ENCODE measurements at regions not wholly inside any gene's neighbourhood (a gene's known extent, or its start where the extent isn't known, plus 50 kb on each side); places are given as distances from the start of the nearest gene placed in this dataset.
"Not testable (repeated sequence)": the region's sequence is repeated elsewhere in the genome, so short reads cannot be mapped to it uniquely, and the experiment has no call there.

DNA sequence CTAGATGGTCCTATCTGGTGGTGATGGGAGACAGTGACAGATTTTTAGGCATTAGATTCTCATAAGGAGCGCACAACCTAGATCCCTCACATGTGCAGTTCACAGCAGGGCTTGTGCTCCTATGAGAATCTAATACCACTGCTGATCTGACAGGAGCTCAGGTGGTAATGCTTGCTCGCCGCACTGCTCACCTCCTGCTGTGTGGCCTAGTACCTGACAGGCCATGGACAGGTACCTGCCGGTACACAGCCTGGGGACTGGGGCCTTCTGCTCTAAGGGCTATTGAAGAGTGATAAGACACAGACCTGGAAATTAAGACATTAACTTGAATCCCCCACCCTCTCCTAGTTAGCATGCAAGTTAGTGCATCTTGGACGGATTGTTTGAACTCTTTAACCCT lies 64.4 kb downstream of the KLRB1 start:
- H3K4me1 ChIP-seq (ENCODE audit: control insufficient read depth, insufficient read depth, low read length); H3K9ac ChIP-seq (ENCODE audit: low read length); H3K36me3 ChIP-seq (ENCODE audit: control insufficient read depth, insufficient read depth, low read length, severe bottlenecking); H3K27me3 ChIP-seq (replicated peaks; ENCODE audit: control insufficient read depth, insufficient read depth, low read length); H3K4me3 ChIP-seq (ENCODE audit: low read length); H3K9me3 ChIP-seq (ENCODE audit: control insufficient read depth, low read length); DNase-seq (ENCODE audit: low read depth): not testable (repeated sequence)

GRCh38 chr12:9542827-9543226 lies 64.9 kb downstream of the KLRB1 start:
- not testable (repeated sequence) for H3K4me1 ChIP-seq (ENCODE audit: control insufficient read depth, insufficient read depth, low read length); H3K4me3 ChIP-seq (ENCODE audit: low read length); H3K36me3 ChIP-seq (ENCODE audit: control insufficient read depth, insufficient read depth, low read length, severe bottlenecking)

GRCh38 chr12:9515925-9516324 lies 91.8 kb downstream of the KLRB1 start:
- DNase-seq (ENCODE audit: low read depth); H3K9ac ChIP-seq (ENCODE audit: low read length); H3K27me3 ChIP-seq (replicated peaks; ENCODE audit: control insufficient read depth, insufficient read depth, low read length); H3K4me3 ChIP-seq (ENCODE audit: low read length); H3K9me3 ChIP-seq (ENCODE audit: control insufficient read depth, low read length); H3K36me3 ChIP-seq (ENCODE audit: control insufficient read depth, insufficient read depth, low read length, severe bottlenecking); H3K4me1 ChIP-seq (ENCODE audit: control insufficient read depth, insufficient read depth, low read length): not testable (repeated sequence)

More at GRCh38 chr12:9542827-9543226, 64.9 kb downstream of the KLRB1 start:
- not testable (repeated sequence) for H3K9ac ChIP-seq (ENCODE audit: low read length); DNase-seq (ENCODE audit: low read depth); H3K9me3 ChIP-seq (ENCODE audit: control insufficient read depth, low read length); H3K27me3 ChIP-seq (replicated peaks; ENCODE audit: control insufficient read depth, insufficient read depth, low read length)

GRCh38 chr12:9512695-9513094 lies 95.0 kb downstream of the KLRB1 start:
- not testable (repeated sequence) for H3K9me3 ChIP-seq (ENCODE audit: control insufficient read depth, low read length); H3K4me3 ChIP-seq (ENCODE audit: low read length); H3K9ac ChIP-seq (ENCODE audit: low read length)

GRCh38 chr12:9510392-9511011 lies 97.2 kb downstream of the KLRB1 start:
- H3K9me3 ChIP-seq (ENCODE audit: control insufficient read depth, low read length); H3K4me1 ChIP-seq (ENCODE audit: control insufficient read depth, insufficient read depth, low read length); H3K9ac ChIP-seq (ENCODE audit: low read length); H3K4me3 ChIP-seq (ENCODE audit: low read length); H3K27me3 ChIP-seq (replicated peaks; ENCODE audit: control insufficient read depth, insufficient read depth, low read length); DNase-seq (ENCODE audit: low read depth); H3K36me3 ChIP-seq (ENCODE audit: control insufficient read depth, insufficient read depth, low read length, severe bottlenecking): not testable (repeated sequence)

More at GRCh38 chr12:9512695-9513094, 95.0 kb downstream of the KLRB1 start:
- not testable (repeated sequence) for H3K27me3 ChIP-seq (replicated peaks; ENCODE audit: control insufficient read depth, insufficient read depth, low read length); H3K4me1 ChIP-seq (ENCODE audit: control insufficient read depth, insufficient read depth, low read length); H3K36me3 ChIP-seq (ENCODE audit: control insufficient read depth, insufficient read depth, low read length, severe bottlenecking); DNase-seq (ENCODE audit: low read depth)

GRCh38 chr12:9509464-9510161 lies 98.1 kb downstream of the KLRB1 start:
- peaks cover 6% of the 10 kb centered on the region for H3K4me1 ChIP-seq (ENCODE audit: control insufficient read depth, insufficient read depth, low read length)
- DNase-seq (ENCODE audit: low read depth), result no peak

GRCh38 chr12:9506746-9507145 lies 101.0 kb downstream of the KLRB1 start:
- no peak for DNase-seq (ENCODE audit: low read depth)
- H3K4me3 ChIP-seq (ENCODE audit: low read length), result no peak overlapping the region
- peaks cover 6% of the 10 kb centered on the region for H3K4me1 ChIP-seq (ENCODE audit: control insufficient read depth, insufficient read depth, low read length)
- H3K36me3 ChIP-seq (ENCODE audit: control insufficient read depth, insufficient read depth, low read length, severe bottlenecking), result no peaks in the 10 kb centered on the region
- H3K27me3 ChIP-seq (replicated peaks; ENCODE audit: control insufficient read depth, insufficient read depth, low read length), result no peaks in the 10 kb centered on the region
- no peak overlapping the region for H3K9ac ChIP-seq (ENCODE audit: low read length)
- no peaks in the 10 kb centered on the region for H3K9me3 ChIP-seq (ENCODE audit: control insufficient read depth, low read length)

More at GRCh38 chr12:9509464-9510161, 98.1 kb downstream of the KLRB1 start:
- Histone ChIP-seq H3K4me3 (ENCODE audit: low read length) (no peak overlapping the region), H3K27me3 (replicated peaks; ENCODE audit: control insufficient read depth, insufficient read depth, low read length) (no peaks in the 10 kb centered on the region), H3K9me3 (ENCODE audit: control insufficient read depth, low read length) (no peaks in the 10 kb centered on the region), H3K36me3 (ENCODE audit: control insufficient read depth, insufficient read depth, low read length, severe bottlenecking) (no peaks in the 10 kb centered on the region), H3K9ac (ENCODE audit: low read length) (no peak overlapping the region)

DNA sequence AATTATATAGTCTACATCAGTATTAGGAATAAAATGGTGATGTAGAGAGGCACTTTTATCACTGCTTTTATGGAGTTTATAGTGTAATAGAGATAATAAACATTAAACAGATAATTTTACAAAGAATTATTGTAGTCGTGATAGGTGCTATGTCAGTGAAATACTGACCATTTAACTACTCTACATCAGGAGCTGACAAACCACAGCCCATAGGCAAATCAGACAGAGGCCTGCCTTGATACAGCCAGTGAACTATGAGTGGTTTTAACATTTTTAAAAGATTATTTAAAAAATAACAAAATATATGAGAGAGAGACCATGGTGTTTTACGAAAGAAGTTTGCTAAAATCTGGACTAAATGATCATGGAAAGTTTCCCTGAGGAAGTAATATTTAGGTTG lies 104.3 kb downstream of the KLRB1 start:
- not testable (repeated sequence) for H3K9me3 ChIP-seq (ENCODE audit: control insufficient read depth, low read length); H3K27me3 ChIP-seq (replicated peaks; ENCODE audit: control insufficient read depth, insufficient read depth, low read length); H3K4me1 ChIP-seq (ENCODE audit: control insufficient read depth, insufficient read depth, low read length); H3K36me3 ChIP-seq (ENCODE audit: control insufficient read depth, insufficient read depth, low read length, severe bottlenecking); DNase-seq (ENCODE audit: low read depth); H3K9ac ChIP-seq (ENCODE audit: low read length); H3K4me3 ChIP-seq (ENCODE audit: low read length)

DNA sequence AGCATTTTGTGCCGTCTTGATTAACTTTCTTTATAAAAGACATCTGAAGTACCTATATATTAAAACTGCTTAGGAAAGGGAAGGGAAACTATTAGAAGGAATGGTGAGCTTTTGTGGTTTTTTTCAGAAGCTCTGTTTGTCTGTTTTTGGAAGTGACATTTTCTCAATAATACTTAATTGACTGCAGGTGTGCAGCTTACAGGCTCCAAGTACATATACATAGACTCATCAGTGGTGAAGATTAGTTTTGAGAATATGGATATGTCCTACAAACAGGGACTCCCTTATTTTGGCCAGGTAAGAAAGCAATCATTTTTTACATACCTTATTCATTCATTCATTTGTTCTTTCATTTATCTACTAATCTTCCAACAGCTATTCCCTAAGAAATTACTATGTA lies 104.9 kb downstream of the KLRB1 start:
- H3K27me3 ChIP-seq (replicated peaks; ENCODE audit: control insufficient read depth, insufficient read depth, low read length); H3K4me1 ChIP-seq (ENCODE audit: control insufficient read depth, insufficient read depth, low read length); H3K4me3 ChIP-seq (ENCODE audit: low read length); H3K36me3 ChIP-seq (ENCODE audit: control insufficient read depth, insufficient read depth, low read length, severe bottlenecking); H3K9ac ChIP-seq (ENCODE audit: low read length); H3K9me3 ChIP-seq (ENCODE audit: control insufficient read depth, low read length); DNase-seq (ENCODE audit: low read depth): not testable (repeated sequence)

DNA sequence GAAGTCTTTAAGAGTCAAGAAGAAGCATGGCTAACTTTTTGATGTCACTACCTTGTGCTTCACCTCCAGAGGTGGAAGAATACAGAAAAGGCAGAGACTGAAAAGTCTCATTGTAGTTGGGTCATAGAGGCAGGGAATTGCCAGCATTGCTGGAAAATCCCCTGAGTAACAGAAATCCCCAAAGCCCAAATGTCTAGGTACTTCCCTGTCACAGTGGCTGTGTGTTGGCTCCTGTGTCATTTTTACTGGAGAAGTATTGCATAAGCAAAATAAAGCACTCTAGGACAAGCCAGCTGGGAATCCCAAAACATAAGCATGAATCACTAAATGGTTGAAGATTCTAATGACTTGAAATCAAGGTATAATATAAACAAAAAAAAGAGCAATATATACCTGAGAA lies 114.4 kb downstream of the KLRB1 start:
- H3K4me1 ChIP-seq (ENCODE audit: control insufficient read depth, insufficient read depth, low read length); H3K36me3 ChIP-seq (ENCODE audit: control insufficient read depth, insufficient read depth, low read length, severe bottlenecking); H3K4me3 ChIP-seq (ENCODE audit: low read length); DNase-seq (ENCODE audit: low read depth); H3K9me3 ChIP-seq (ENCODE audit: control insufficient read depth, low read length); H3K27me3 ChIP-seq (replicated peaks; ENCODE audit: control insufficient read depth, insufficient read depth, low read length); H3K9ac ChIP-seq (ENCODE audit: low read length): not testable (repeated sequence)

- H3K9me3 ChIP-seq (ENCODE audit: control insufficient read depth, low read length); H3K4me1 ChIP-seq (ENCODE audit: control insufficient read depth, insufficient read depth, low read length); H3K36me3 ChIP-seq (ENCODE audit: control insufficient read depth, insufficient read depth, low read length, severe bottlenecking); H3K4me3 ChIP-seq (ENCODE audit: low read length); H3K9ac ChIP-seq (ENCODE audit: low read length); DNase-seq (ENCODE audit: low read depth); H3K27me3 ChIP-seq (replicated peaks; ENCODE audit: control insufficient read depth, insufficient read depth, low read length): not testable (repeated sequence)
These were observed 126.4 kb downstream of the KLRB1 start for GRCh38 chr12:9481289-9481688.

DNA sequence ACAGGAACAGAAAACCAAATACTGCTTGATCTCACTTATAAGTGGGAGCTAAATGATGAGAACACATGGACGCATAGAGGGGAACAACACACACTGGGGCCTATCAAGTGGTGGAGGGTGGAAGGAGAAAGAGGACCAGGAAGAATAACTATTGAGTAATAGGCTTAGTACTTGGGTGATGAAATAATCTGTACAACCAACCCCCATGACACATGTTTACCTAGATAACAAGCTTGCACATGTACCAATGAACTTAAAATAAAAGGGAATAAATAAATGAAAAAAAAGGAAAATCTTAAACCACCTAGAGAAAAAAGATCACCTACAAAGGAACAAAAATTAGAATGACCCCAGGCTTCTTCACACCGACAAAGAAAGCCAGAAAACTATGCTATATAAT lies 133.5 kb downstream of the KLRB1 start:
- H3K27me3 ChIP-seq (replicated peaks; ENCODE audit: control insufficient read depth, insufficient read depth, low read length); H3K9me3 ChIP-seq (ENCODE audit: control insufficient read depth, low read length); H3K4me1 ChIP-seq (ENCODE audit: control insufficient read depth, insufficient read depth, low read length); DNase-seq (ENCODE audit: low read depth); H3K9ac ChIP-seq (ENCODE audit: low read length); H3K36me3 ChIP-seq (ENCODE audit: control insufficient read depth, insufficient read depth, low read length, severe bottlenecking); H3K4me3 ChIP-seq (ENCODE audit: low read length): not testable (repeated sequence)
